DND-41 (cell line): ENCODE measurements at regions not wholly inside any gene's neighbourhood (a gene's known extent, or its start where the extent isn't known, plus 50 kb on each side); places are given as distances from the start of the nearest gene placed in this dataset.

Experiments
- ATAC-seq: fragments of 200-7000 bp; cut with Tn5 transposase; 3 replicates; pipeline ENCODE4 v1.9.1; 2021; ENCODE audit warnings: low read depth; ENCODE audit not compliant: insufficient read depth
- DNase-seq: peaks from one replicate; pipeline ENCODE4 v3.0.0-alpha.2; 2020
- H2AFZ ChIP-seq: 2 replicates; pipeline ENCODE4 v1.6.0; 2012; ENCODE audit warnings: low read depth, low read length
- H3K27ac ChIP-seq: 2 replicates; pipeline ENCODE4 v1.5.1; 2012; ENCODE audit warnings: low read length, inconsistent platforms
- H3K27me3 ChIP-seq: fragments of 200-600 bp; sonication (generic); 2 replicates; pipeline ENCODE4 v1.6.0; 2012; ENCODE audit warnings: low read length, mild to moderate bottlenecking, inconsistent platforms; ENCODE audit not compliant: insufficient read depth, poor library complexity
- H3K36me3 ChIP-seq: 2 replicates; pipeline ENCODE4 v1.5.1; 2012; ENCODE audit warnings: low read length, inconsistent platforms; ENCODE audit not compliant: insufficient read depth
- H3K4me1 ChIP-seq: 2 replicates; pipeline ENCODE4 v1.5.1; 2012; ENCODE audit warnings: mild to moderate bottlenecking, low read length; ENCODE audit not compliant: insufficient read depth
- H3K4me2 ChIP-seq: 2 replicates; pipeline ENCODE4 v1.6.0; 2012; ENCODE audit warnings: mild to moderate bottlenecking, moderate library complexity, low read length, inconsistent platforms; ENCODE audit not compliant: insufficient read depth
- H3K4me3 ChIP-seq, 2 experiments: fragments of 200-600 bp in 1 of 2; shearing (Covaris generic) in 1 of 2; 2 replicates each; pipeline ENCODE4 v1.5.1; 2012 to 2016; ENCODE audit warnings: inconsistent platforms in 2 of 2, low read length in 2 of 2, mild to moderate bottlenecking in 2 of 2, low read depth in 1 of 2, moderate library complexity in 1 of 2
- H3K79me2 ChIP-seq: 2 replicates; pipeline ENCODE4 v1.6.0; 2012; ENCODE audit warnings: low read length, inconsistent platforms; ENCODE audit not compliant: insufficient read depth
- H3K9ac ChIP-seq: 2 replicates; pipeline ENCODE4 v1.6.0; 2012; ENCODE audit warnings: low read depth, mild to moderate bottlenecking, inconsistent platforms, low read length, moderate library complexity
- H3K9me3 ChIP-seq: 2 replicates; pipeline ENCODE4 v1.5.1; 2012; ENCODE audit warnings: low read length, moderate library complexity, mild to moderate bottlenecking, inconsistent platforms; ENCODE audit not compliant: insufficient read depth, severe bottlenecking
- H4K20me1 ChIP-seq: 2 replicates; pipeline ENCODE4 v1.6.0; 2012; ENCODE audit warnings: low read length; ENCODE audit not compliant: insufficient read depth
- EZH2 ChIP-seq: IDR thresholded peaks from 3 replicates; pipeline ENCODE4 v1.6.1; 2012; ENCODE audit warnings: borderline replicate concordance, low read depth, mild to moderate bottlenecking, moderate library complexity, low read length, inconsistent platforms; ENCODE audit not compliant: severe bottlenecking
- TF ChIP-seq, protein P1 (sequence below): IDR thresholded peaks from 2 replicates; pipeline ENCODE4 v1.5.1; 2012; ENCODE audit warnings: borderline replicate concordance, low read length, moderate library complexity, mild to moderate bottlenecking; ENCODE audit not compliant: poor library complexity, severe bottlenecking; ENCODE audit errors: extremely low read depth

DNA sequence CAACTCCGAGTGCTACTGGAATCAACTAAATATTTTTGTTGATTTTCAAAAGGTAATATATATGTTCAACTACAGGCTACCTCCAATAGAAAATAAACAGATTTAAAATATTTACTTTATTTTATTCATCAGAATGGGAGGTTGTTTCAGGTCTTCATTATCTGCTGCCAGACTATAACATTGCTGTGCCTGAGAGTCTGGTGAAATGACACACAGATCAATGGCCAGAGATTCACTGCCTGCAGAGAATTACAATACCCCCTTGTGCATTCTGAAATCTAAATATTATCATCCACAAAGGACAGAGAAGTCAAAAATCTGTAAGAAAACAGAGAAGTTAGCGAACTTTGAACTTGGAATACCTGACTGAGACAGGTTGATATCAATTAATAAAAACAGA is 667.8 kb upstream of the GJE1 start:
- Histone ChIP-seq H3K79me2 (no peaks in the 10 kb centered on the region), H3K27ac (no peak overlapping the region), H4K20me1 (no peaks in the 10 kb centered on the region), H3K9me3 (no peaks in the 10 kb centered on the region), H3K4me3 (no peak overlapping the region), H3K9ac (no peak overlapping the region), H2AFZ (no peak overlapping the region), H3K4me2 (no peak overlapping the region), H3K27me3 (no peaks in the 10 kb centered on the region), H3K4me1 (peaks cover 16% of the 10 kb centered on the region), H3K36me3 (no peaks in the 10 kb centered on the region)
- no peak for ATAC-seq
- DNase-seq, result no peak
- no peak for TF ChIP-seq EZH2
- TF ChIP-seq, protein P1, sequence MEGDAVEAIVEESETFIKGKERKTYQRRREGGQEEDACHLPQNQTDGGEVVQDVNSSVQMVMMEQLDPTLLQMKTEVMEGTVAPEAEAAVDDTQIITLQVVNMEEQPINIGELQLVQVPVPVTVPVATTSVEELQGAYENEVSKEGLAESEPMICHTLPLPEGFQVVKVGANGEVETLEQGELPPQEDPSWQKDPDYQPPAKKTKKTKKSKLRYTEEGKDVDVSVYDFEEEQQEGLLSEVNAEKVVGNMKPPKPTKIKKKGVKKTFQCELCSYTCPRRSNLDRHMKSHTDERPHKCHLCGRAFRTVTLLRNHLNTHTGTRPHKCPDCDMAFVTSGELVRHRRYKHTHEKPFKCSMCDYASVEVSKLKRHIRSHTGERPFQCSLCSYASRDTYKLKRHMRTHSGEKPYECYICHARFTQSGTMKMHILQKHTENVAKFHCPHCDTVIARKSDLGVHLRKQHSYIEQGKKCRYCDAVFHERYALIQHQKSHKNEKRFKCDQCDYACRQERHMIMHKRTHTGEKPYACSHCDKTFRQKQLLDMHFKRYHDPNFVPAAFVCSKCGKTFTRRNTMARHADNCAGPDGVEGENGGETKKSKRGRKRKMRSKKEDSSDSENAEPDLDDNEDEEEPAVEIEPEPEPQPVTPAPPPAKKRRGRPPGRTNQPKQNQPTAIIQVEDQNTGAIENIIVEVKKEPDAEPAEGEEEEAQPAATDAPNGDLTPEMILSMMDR, result no peak

DNA sequence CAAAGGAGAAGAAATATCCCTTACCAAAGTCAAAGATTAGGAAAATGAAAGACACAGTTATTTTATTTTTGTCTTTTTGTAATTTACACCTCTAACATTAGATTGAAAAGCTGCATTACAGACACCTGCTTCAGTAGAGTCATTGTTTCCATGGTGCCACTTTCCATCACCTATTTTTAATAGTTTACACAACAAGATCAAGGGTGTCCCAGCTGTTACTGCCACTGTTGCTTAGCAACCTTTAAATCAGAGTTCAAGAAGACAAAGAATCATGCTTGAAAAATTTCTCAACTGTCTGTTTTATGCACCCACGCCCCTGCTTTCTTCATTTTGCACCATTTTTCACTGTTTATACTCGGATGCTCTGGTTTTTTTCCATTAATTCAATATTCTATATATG is 668.2 kb upstream of the GJE1 start:
- TF ChIP-seq, protein P1, result no peak
- TF ChIP-seq EZH2, result no peak
- Histone ChIP-seq H3K9ac (no peak overlapping the region), H3K4me2 (no peak overlapping the region), H3K4me1 (peaks cover 16% of the 10 kb centered on the region), H3K36me3 (no peaks in the 10 kb centered on the region), H3K9me3 (no peaks in the 10 kb centered on the region), H3K27me3 (no peaks in the 10 kb centered on the region), H3K4me3 (no peak overlapping the region), H3K79me2 (no peaks in the 10 kb centered on the region), H3K27ac (no peak overlapping the region), H2AFZ (peak overlapping the region; percentile 7; the same call in 1 of the 2 replicates), H4K20me1 (no peaks in the 10 kb centered on the region)
- DNase-seq (no peak), ATAC-seq (no peak)

DNA sequence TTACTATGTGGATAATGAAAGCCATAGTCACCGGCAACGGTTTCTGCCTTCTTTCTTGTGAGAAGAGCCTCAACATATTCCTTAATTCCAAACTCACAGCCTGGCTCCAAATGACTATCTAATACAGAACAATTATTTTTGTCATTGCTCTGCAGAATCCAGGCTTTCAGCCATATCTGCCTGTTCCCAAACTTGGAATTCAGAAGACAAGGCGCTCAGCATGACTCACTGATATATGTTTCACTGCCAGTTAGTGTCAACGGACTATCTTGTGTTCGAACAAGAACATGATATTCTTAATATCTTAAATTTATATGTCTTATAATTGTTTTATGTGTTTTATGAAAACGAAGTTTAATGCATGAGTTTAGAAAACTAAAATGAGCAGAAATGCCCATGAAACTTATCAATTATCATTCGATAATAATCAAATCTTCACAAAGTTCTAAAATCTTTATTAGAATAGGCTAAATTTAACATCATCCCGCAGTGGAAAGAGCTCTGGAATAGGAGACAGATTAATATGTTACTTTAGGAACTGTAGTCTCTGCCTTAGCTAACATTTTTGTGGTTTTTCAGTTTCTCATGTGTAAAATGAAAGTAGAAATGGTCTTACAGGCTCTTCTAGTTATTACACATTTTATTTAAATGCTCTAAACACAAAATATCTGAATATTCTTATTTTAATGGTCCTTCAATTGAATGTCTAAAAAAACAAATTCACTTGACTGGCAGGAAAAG is 669.3 kb upstream of the GJE1 start:
- TF ChIP-seq, protein P1, result no peak
- TF ChIP-seq EZH2, result no peak
- ATAC-seq, result peak; percentile 82
- no peak for DNase-seq
- H3K4me2 ChIP-seq, result peak overlapping the region; percentile 18; the same call in 1 of the 2 replicates
- H3K36me3 ChIP-seq, result no peaks in the 10 kb centered on the region
- peak overlapping the region; percentile 25; the same call in 1 of the 2 replicates for H2AFZ ChIP-seq
- H3K9ac ChIP-seq, result no peak overlapping the region
- peaks cover 16% of the 10 kb centered on the region for H3K4me1 ChIP-seq
- no peaks in the 10 kb centered on the region for H3K27me3 ChIP-seq
- no peaks in the 10 kb centered on the region for H4K20me1 ChIP-seq
- no peaks in the 10 kb centered on the region for H3K79me2 ChIP-seq
- no peak overlapping the region for H3K4me3 ChIP-seq
- no peaks in the 10 kb centered on the region for H3K9me3 ChIP-seq
- 0 out of 2 replicates have a peak overlapping the region, but pooled peaks have one; percentile 14 for H3K27ac ChIP-seq
